OCI-LY7 (cell line): ENCODE measurements at regions not wholly inside any gene's neighbourhood (a gene's known extent, or its start where the extent isn't known, plus 50 kb on each side); places are given as distances from the start of the nearest gene placed in this dataset.
A peak's percentile ranks its signal among the peaks of the same experiment; 100 is the strongest.

ENCODE experiments used
- BruUV-seq: library from RNA; stranded (reverse); fragments of 400-500 nt; replicated peaks from 2 replicates; lab custom pipeline; 2021; lab: Mats Ljungman, UMichigan
- CTCF ChIA-PET: fragments of 300-600 bp; sonication (Branson Sonifier 250); formaldehyde crosslinking; loops from one replicate; lab custom pipeline; 2022; ENCODE audit warnings: antibody characterized with exemption; ENCODE audit not compliant: unreplicated experiment; lab: Charles Lee
- POLR2A ChIA-PET: fragments of 300-600 bp; sonication (Branson Sonifier 250); formaldehyde crosslinking; loops from one replicate; lab custom pipeline; 2022; ENCODE audit warnings: antibody characterized with exemption; lab: Charles Lee
- DNase-seq: peaks from one replicate; pipeline ENCODE4 v3.0.0-alpha.2; 2015; ENCODE audit warnings: low spot score
- H2AFZ ChIP-seq: fragments of 200-600 bp; sonication (generic), shearing (Covaris generic); 2 replicates; pipeline ENCODE4 v1.6.1; 2014; ENCODE audit warnings: mild to moderate bottlenecking, antibody characterized with exemption, low read length, moderate library complexity
- H3K27ac ChIP-seq: fragments of 200-600 bp; sonication (generic); 2 replicates; pipeline ENCODE4 v1.5.1; 2014; ENCODE audit warnings: mixed run types, low read depth, mild to moderate bottlenecking, moderate library complexity, low read length, inconsistent platforms; ENCODE audit not compliant: poor library complexity, severe bottlenecking
- H3K36me3 ChIP-seq: fragments of 200-600 bp; sonication (generic); 2 replicates; pipeline ENCODE4 v1.6.1; 2014; ENCODE audit warnings: mild to moderate bottlenecking, antibody characterized with exemption, low read length, moderate library complexity, mixed read lengths; ENCODE audit not compliant: insufficient read depth
- H3K4me1 ChIP-seq: fragments of 200-600 bp; sonication (generic); 2 replicates; pipeline ENCODE4 v1.5.1; 2014; ENCODE audit warnings: mild to moderate bottlenecking, low read length; ENCODE audit not compliant: insufficient read depth, poor library complexity, severe bottlenecking
- H3K4me2 ChIP-seq: fragments of 200-600 bp; sonication (generic); 2 replicates; pipeline ENCODE4 v1.6.1; 2014; ENCODE audit warnings: mild to moderate bottlenecking, low read length
- H3K4me3 ChIP-seq: fragments of 200-600 bp; sonication (generic); 2 replicates; pipeline ENCODE4 v1.5.1; 2014; ENCODE audit warnings: mild to moderate bottlenecking, low read depth, low read length; ENCODE audit not compliant: poor library complexity, severe bottlenecking
- H3K79me2 ChIP-seq: fragments of 200-600 bp; sonication (generic); 2 replicates; pipeline ENCODE4 v1.6.1; 2016; ENCODE audit warnings: low read depth, mild to moderate bottlenecking, low read length, moderate library complexity, mixed read lengths; ENCODE audit not compliant: insufficient read depth
- H3K9me2 ChIP-seq: fragments of 200-600 bp; sonication (generic); 2 replicates; pipeline ENCODE4 v1.6.1; 2016; ENCODE audit warnings: mild to moderate bottlenecking, low read length, mixed read lengths; ENCODE audit not compliant: insufficient read depth
- H3K9me3 ChIP-seq: fragments of 200-600 bp; sonication (generic); 2 replicates; pipeline ENCODE4 v1.6.1; 2014; ENCODE audit warnings: mild to moderate bottlenecking, mixed run types, low read length, mixed read lengths
- H4K20me1 ChIP-seq: fragments of 200-600 bp; sonication (generic); 2 replicates; pipeline ENCODE4 v1.6.1; 2014; ENCODE audit warnings: mild to moderate bottlenecking, antibody characterized with exemption, low read length, moderate library complexity, mixed read lengths; ENCODE audit not compliant: insufficient read depth
- CTCF ChIP-seq: fragments of 200-600 bp; sonication (generic); conservative IDR thresholded peaks from 2 replicates; pipeline ENCODE4 v1.5.1; 2014; ENCODE audit warnings: mild to moderate bottlenecking, antibody characterized with exemption, low read length, moderate library complexity, mixed read lengths
- EZH2phosphoT487 ChIP-seq: fragments of 200-600 bp; sonication (generic); IDR thresholded peaks from 2 replicates; pipeline ENCODE4 v1.6.1; 2018; ENCODE audit warnings: low read depth, borderline replicate concordance, mild to moderate bottlenecking, mixed run types, antibody characterized with exemption, low read length, moderate library complexity, mixed read lengths
- intact Hi-C: fragments of 100-400 bp; cut with micrococcal nuclease; formaldehyde crosslinking; loops from one replicate; pipeline ENCODE4 v1.10.0; 2022; ENCODE audit not compliant: unreplicated experiment

- Histone ChIP-seq H3K27ac (no peak overlapping the region), H3K4me1 (peaks cover under 1% of the 10 kb centered on the region), H3K9me3 (no peaks in the 10 kb centered on the region), H3K4me3 (no peak overlapping the region), H3K36me3 (no peaks in the 10 kb centered on the region), H3K79me2 (no peaks in the 10 kb centered on the region), H3K4me2 (no peak overlapping the region), H2AFZ (no peak overlapping the region), H4K20me1 (no peaks in the 10 kb centered on the region), H3K9me2 (no peaks in the 10 kb centered on the region)
- ChIA-PET CTCF (interaction anchor here (1.0 kb wide), 1 partner anchor 177 kb away, joined by 4 read pairs; no protein-coding TSS in a partner anchor), POLR2A (no interaction called here)
- DNase-seq = no peak
- intact Hi-C loops = no loop called here
- BruUV-seq = no TSS peak
- TF ChIP-seq EZH2phosphoT487 (no peak), CTCF (no peak)
These were observed 174.0 kb upstream of the GSE1 start for GRCh38 chr16:85438981-85439685.

GRCh38 chr16:85440744-85441143, 172.4 kb upstream of the GSE1 start:
- peaks cover 17% of the 10 kb centered on the region for H3K4me1 ChIP-seq
- no peak overlapping the region for H3K27ac ChIP-seq
- H2AFZ ChIP-seq = no peak overlapping the region
- no peak overlapping the region for H3K4me2 ChIP-seq
- H3K9me3 ChIP-seq = no peaks in the 10 kb centered on the region
- TF ChIP-seq EZH2phosphoT487 = no peak
- no peak for TF ChIP-seq CTCF
- ChIA-PET CTCF (interaction anchor here (0.6 kb wide), 1 partner anchor 136 kb away, joined by 3 read pairs; no protein-coding TSS in a partner anchor), POLR2A (interaction anchor here (0.6 to 1.0 kb wide), 2 partner anchors 85 to 128 kb away, joined by 3 read pairs; no protein-coding TSS in a partner anchor)
- H4K20me1 ChIP-seq = no peaks in the 10 kb centered on the region
- no peaks in the 10 kb centered on the region for H3K9me2 ChIP-seq
- intact Hi-C loops = no loop called here
- no peaks in the 10 kb centered on the region for H3K36me3 ChIP-seq
- BruUV-seq = no TSS peak
- no peak for DNase-seq
- H3K79me2 ChIP-seq = no peaks in the 10 kb centered on the region
- H3K4me3 ChIP-seq = no peak overlapping the region

- intact Hi-C loops = no loop called here
- no peaks in the 10 kb centered on the region for H3K79me2 ChIP-seq
- no peaks in the 10 kb centered on the region for H4K20me1 ChIP-seq
- CTCF ChIA-PET = interaction anchor here (0.5 to 0.6 kb wide), 2 partner anchors 137 to 315 kb away, joined by 3 to 19 read pairs; no protein-coding TSS in a partner anchor
- peaks cover 22% of the 10 kb centered on the region for H3K4me1 ChIP-seq
- H2AFZ ChIP-seq = no peak overlapping the region
- H3K36me3 ChIP-seq = no peaks in the 10 kb centered on the region
- peak; percentile 61 for DNase-seq
- no peak overlapping the region for H3K4me2 ChIP-seq
- no peaks in the 10 kb centered on the region for H3K9me2 ChIP-seq
- H3K27ac ChIP-seq = no peak overlapping the region
- no peak overlapping the region for H3K4me3 ChIP-seq
- no peak for TF ChIP-seq EZH2phosphoT487
- TF ChIP-seq CTCF = peak; percentile 68
- POLR2A ChIA-PET = interaction anchor here (1.0 kb wide), 1 partner anchor 128 kb away, joined by 3 read pairs; no protein-coding TSS in a partner anchor
- BruUV-seq = no TSS peak
- H3K9me3 ChIP-seq = no peaks in the 10 kb centered on the region
These were observed 171.8 kb upstream of the GSE1 start for GRCh38 chr16:85441189-85441889.
